ENCODE measurements at regions not wholly inside any gene's neighbourhood (a gene's known extent, or its start where the extent isn't known, plus 50 kb on each side); places are given as distances from the start of the nearest gene placed in this dataset.
"Not testable (repeated sequence)": the region's sequence is repeated elsewhere in the genome, so short reads cannot be mapped to it uniquely, and the experiment has no call there.

GRCh38 chr4:157687971-157688370, 467.4 kb downstream of the GRIA2 start:
- no peak for DNase-seq (ENCODE audit: low read depth)

- not testable (repeated sequence) for DNase-seq (ENCODE audit: low read depth)
Measured at GRCh38 chr4:157679326-157679725, 458.8 kb downstream of the GRIA2 start.

DNA sequence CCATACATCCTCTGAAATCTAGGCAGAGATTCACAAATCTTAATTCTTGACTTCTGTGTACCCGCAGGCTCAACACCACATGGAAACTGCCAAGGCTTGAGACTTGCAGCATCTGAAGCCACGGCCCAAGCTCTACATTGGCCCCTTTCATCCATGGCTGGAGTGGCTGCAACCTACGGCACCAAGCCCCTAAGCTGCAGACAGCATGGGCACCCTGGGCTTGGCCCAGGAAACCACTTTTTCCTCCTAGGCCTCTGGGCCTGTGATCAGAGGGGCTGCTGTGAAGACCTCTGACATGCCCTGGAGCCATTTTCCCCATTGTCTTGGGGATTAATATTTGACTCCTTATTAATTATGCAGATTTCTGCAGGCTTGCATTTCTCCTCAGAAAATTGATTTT, 457.9 kb downstream of the GRIA2 start:
- no peak for DNase-seq (ENCODE audit: low read depth)

GRCh38 chr4:157674699-157675098, 454.2 kb downstream of the GRIA2 start:
- DNase-seq (ENCODE audit: low read depth), result no peak

GRCh38 chr4:157667836-157668235, 447.3 kb downstream of the GRIA2 start:
- DNase-seq (ENCODE audit: low read depth), result no peak

DNA sequence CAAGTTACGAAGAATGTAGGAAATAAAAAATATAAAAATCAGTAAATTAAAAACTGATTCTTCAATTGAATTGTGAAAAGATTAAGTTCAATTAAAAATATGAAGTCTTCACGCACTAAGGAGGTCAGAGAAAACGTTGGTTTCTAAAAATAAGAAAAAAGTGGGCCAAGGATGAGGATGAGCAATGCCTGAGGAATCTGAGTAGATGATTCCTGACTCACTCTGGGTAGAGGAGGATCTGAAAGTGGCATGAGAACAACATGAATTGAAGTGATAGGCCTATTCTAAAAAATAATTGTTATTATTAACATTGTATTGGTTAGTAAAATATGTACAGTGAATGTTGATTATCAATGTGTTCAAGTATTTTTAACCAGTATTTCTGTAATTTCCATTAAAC, 444.2 kb downstream of the GRIA2 start:
- DNase-seq (ENCODE audit: low read depth), result peak; percentile 80

DNA sequence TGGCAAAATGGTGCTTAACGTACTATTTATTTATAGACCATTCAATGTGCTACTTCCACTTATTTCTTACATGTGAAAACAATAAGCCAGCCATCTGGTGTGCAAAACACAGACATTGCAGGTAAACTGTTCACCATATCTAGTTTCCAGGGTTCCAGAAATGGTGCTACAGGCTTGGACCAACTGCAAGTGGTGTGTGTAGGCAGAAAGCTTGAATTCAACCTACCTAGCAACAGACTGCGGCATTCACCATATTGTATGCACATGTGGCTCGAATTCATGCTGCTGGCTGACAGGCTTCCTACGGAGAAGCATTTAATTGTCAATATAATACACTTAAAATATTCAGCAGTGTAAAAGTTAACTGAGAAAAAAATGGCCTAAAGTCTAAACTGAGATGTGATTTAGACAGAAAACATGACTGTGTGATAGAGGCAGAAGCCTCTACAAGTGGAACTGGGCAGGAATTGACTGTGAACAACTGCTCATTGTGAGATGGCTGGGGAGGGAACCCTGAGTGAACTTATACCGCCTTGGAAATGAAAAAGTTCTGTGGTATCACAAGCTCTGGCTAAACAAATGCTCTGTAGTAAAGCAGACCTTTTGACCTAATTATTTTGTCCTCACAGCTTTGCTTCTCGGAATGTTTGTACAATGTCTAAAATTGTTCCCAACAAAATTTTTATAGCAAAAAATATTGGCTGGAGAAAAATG, 434.7 kb downstream of the GRIA2 start:
- DNase-seq (ENCODE audit: low read depth), result no peak

GRCh38 chr4:157643257-157643656, 422.7 kb downstream of the GRIA2 start:
- DNase-seq (ENCODE audit: low read depth), result no peak

DNA sequence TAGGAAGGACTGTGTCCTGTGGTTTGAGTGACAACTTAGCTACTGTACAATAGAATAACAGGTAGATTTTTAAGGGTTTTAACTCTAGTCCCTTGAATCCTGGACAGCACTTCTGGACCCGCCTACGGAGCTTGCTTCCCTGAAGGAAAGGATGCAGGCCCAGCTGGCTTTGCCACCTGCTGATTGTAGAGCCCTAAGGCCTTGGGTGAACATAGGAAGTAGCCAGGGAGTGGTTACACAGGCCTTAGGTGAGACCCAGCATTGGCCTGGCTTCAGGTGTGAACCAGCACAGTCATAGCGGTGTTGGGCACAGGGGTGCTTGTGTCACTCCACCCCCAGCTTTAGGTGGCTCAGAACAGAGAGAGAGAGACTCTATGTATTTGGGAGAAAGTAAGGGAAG, 413.5 kb downstream of the GRIA2 start:
- DNase-seq (ENCODE audit: low read depth), result no peak

- no peak for DNase-seq (ENCODE audit: low read depth)
Measured at GRCh38 chr4:157616741-157617472, 396.4 kb downstream of the GRIA2 start.

DNA sequence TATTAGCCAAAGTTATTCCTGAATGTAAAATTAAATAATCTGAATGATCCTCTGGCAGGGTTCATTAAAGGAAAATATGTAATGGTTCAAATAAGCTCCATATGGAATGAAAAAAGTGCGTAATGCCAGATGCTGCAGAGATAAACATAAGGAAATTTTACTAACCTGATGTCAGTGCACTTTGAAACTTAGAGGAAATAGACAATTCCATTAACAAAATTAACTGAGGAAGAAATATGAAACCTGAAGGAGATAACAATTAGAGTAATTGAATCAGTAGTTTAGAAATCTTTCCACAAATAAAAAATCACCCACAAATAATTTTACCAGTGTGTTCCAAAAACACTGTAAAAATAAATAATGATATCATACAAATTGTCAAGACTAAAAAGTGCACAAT, 387.5 kb downstream of the GRIA2 start:
- DNase-seq (ENCODE audit: low read depth), result no peak

DNA sequence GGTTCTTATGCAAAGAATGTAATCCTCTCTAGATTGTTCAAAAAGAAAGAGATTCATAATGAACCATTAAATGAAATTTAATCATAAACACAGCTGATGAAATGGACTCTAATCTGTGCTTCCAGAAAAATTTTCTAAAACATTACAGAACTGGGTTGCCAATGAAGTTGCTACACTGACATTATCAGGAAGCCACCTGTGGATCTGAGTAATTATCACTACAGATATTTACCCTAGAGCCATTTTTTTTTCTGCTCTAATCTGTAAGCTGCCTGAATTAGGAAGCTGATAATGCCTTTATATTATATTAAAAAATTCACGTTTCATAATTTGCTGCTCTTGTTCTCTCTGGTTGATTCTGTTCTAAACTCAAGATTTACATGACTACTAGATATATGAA, 380.1 kb downstream of the GRIA2 start:
- no peak for DNase-seq (ENCODE audit: low read depth)

GRCh38 chr4:157591245-157591644, 370.7 kb downstream of the GRIA2 start:
- no peak for DNase-seq (ENCODE audit: low read depth)

DNA sequence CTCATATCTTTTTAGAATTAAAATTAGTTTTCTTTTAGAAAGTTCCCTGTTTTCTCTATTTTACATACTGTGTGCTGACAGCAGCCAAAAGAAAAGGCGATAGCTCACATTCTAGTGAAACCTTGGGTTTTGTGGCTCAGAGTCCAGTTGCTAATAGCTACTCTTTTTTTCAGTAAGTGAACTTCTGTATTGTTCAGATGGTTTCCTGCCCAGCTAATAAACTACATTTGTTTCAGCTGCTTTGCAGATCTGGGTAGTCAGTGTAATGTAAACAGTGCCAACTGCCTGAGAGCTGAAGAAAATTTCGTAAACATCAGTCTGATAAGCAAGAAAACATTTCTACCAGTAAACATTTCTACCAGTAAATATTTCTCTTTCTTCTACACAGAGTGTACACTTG, 370.2 kb downstream of the GRIA2 start:
- no peak for DNase-seq (ENCODE audit: low read depth)

DNA sequence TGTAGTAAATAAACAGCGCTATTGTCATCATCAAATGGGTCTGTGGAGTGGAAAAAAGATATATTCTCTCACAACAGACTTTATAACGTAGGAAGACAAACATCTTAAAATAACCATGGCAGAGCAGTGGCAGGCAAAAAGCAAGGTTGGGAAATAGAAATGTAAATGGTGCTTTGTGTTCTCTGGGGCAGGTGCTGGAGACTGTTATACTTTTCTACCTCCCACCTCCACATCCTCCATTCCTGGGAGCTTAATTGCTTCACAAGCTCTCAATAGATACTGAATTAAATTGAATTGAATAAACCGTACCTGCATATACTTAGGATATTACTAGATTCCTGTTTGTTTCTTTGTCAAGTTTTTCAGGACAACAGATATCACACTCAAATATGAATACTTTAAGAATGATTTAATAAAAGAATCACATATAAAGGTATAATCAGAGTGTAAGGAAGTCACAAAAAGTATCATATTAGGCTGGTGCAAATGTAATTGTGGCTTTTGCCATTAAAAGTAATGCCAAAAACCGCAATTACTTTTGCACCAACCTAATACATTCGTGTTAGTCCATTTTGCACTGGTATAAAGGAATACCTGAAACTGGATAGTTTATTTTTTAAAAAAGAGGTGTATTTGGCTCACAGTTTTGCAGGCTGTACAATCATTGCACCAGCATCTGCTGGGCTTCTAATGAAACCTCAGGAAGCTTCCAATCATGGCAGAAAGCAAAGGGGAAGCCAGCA, 367.3 kb downstream of the GRIA2 start:
- DNase-seq (ENCODE audit: low read depth), result no peak

- no peak for DNase-seq (ENCODE audit: low read depth)
Measured at GRCh38 chr4:157582141-157582540, 361.6 kb downstream of the GRIA2 start.

GRCh38 chr4:157576671-157577217, 356.2 kb downstream of the GRIA2 start:
- DNase-seq (ENCODE audit: low read depth), result no peak

DNA sequence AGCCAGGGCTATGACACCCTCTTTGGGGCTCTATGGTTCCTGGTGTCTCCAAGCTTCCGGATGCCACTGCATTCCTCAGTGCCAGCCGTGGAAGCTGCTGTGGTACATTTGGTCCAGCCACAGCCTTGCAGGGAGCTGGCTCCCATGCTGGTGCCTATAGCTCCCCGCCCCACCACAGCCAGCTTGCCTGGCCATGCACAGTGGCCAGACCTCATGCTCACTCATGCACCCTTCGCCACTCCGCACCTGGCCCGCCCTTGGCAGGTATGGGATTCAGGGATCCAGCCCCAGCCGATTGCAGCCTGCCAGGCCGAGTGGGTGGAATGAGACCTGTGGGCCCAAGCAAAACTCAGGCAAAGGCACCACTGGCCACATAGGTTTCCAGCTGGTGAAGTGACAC, 354.8 kb downstream of the GRIA2 start:
- DNase-seq (ENCODE audit: low read depth), result no peak

DNA sequence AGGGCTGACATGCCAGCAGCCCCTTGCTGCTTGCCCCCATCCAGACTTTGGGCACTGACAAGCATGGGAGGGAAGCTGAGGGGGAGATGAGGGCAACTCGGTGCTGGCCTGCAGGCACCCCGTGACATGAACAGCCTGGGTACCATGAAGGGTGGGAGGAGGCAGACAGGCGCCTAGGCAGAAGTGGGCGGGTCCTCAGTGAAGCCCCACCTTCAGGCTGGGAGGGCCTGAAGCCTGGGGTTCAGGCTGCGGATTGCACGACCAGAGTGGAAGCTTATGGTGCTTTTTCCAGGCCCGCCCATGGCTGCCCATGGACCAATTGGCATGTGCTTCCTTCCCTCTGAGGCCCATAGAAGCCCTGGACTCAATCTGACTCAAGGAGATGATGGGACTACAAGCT, 354.1 kb downstream of the GRIA2 start:
- no peak for DNase-seq (ENCODE audit: low read depth)

GRCh38 chr4:157572951-157573350, 352.4 kb downstream of the GRIA2 start:
- no peak for DNase-seq (ENCODE audit: low read depth)

- no peak for DNase-seq (ENCODE audit: low read depth)
Measured at GRCh38 chr4:157572284-157572683, 351.8 kb downstream of the GRIA2 start.

DNA sequence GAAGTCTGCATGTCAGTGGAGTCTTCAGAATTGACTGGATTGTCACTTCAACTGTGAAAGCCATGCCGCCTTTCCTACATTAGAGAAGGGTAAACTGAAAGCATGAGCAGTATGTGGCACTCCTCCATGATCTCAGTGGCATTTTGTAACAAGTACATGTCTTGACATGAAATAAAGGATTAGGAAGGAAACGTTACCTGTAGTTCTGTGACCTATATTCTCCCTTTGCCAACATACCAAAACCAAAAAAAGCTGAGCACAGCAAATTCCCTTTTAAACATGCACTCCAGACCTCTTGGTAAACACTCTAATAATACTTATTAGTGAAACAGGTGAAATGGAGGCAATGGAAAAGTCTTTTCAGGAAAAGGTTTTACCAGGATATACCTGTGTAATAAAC, 344.2 kb downstream of the GRIA2 start:
- DNase-seq (ENCODE audit: low read depth), result no peak
